ENCODE measurements at regions not wholly inside any gene's neighbourhood (a gene's known extent, or its start where the extent isn't known, plus 50 kb on each side); places are given as distances from the start of the nearest gene placed in this dataset.

GRCh38 chr4:34732176-34732950 is 1512.0 kb downstream of the ARAP2 start:
- DNase-seq: no peak

- no peak for DNase-seq
Observed at GRCh38 chr4:34733185-34733941, 1511.0 kb downstream of the ARAP2 start.

GRCh38 chr4:34766935-34767334 is 1477.4 kb downstream of the ARAP2 start:
- no peak for DNase-seq

- no peak for DNase-seq
Observed at GRCh38 chr4:34767407-34767806, 1476.9 kb downstream of the ARAP2 start.

- DNase-seq: no peak
Observed at GRCh38 chr4:34771632-34772031, 1472.7 kb downstream of the ARAP2 start.

- DNase-seq: no peak
Observed at GRCh38 chr4:34790131-34790530, 1454.2 kb downstream of the ARAP2 start.

- no peak for DNase-seq
Observed at GRCh38 chr4:34791209-34791608, 1453.1 kb downstream of the ARAP2 start.

- DNase-seq: no peak
Observed at GRCh38 chr4:34800953-34801352, 1443.4 kb downstream of the ARAP2 start.

GRCh38 chr4:34814266-34814665 is 1430.0 kb downstream of the ARAP2 start:
- no peak for DNase-seq

GRCh38 chr4:34824515-34824914 is 1419.8 kb downstream of the ARAP2 start:
- DNase-seq: no peak

GRCh38 chr4:34826660-34827059 is 1417.7 kb downstream of the ARAP2 start:
- DNase-seq: no peak

- DNase-seq: no peak
Observed at GRCh38 chr4:34845926-34846325, 1398.4 kb downstream of the ARAP2 start.

- DNase-seq: no peak
Observed at GRCh38 chr4:34850421-34850820, 1393.9 kb downstream of the ARAP2 start.

- DNase-seq: no peak
Observed at GRCh38 chr4:34850968-34851367, 1393.3 kb downstream of the ARAP2 start.

GRCh38 chr4:34851411-34851810 is 1392.9 kb downstream of the ARAP2 start:
- DNase-seq: no peak

- DNase-seq: no peak
Observed at GRCh38 chr4:34854451-34854850, 1389.9 kb downstream of the ARAP2 start.

GRCh38 chr4:34861666-34862065 is 1382.6 kb downstream of the ARAP2 start:
- DNase-seq: no peak

GRCh38 chr4:34878961-34879360 is 1365.4 kb downstream of the ARAP2 start:
- no peak for DNase-seq

- no peak for DNase-seq
Observed at GRCh38 chr4:34880246-34880645, 1364.1 kb downstream of the ARAP2 start.

GRCh38 chr4:34891892-34892291 is 1352.4 kb downstream of the ARAP2 start:
- DNase-seq: no peak

GRCh38 chr4:34893382-34893781 is 1350.9 kb downstream of the ARAP2 start:
- no peak for DNase-seq

- DNase-seq: no peak
Observed at GRCh38 chr4:34920032-34920431, 1324.3 kb downstream of the ARAP2 start.

GRCh38 chr4:34921391-34921790 is 1322.9 kb downstream of the ARAP2 start:
- DNase-seq: no peak

- no peak for DNase-seq
Observed at GRCh38 chr4:34922325-34922724, 1322.0 kb downstream of the ARAP2 start.

Measured in activated CD4-positive, alpha-beta T cell treated with anti-CD3 and anti-CD28 coated beads, Interleukin-2, Interleukin-6, amounts not matched to agents 100 ng/mL and 50 ng/mL, durations not matched to agents 16 hours and 8 hours (primary cell).